Naive thymus-derived CD8-positive, alpha-beta T cell (primary cell): ENCODE measurements at regions not wholly inside any gene's neighbourhood (a gene's known extent, or its start where the extent isn't known, plus 50 kb on each side); places are given as distances from the start of the nearest gene placed in this dataset.
A peak's percentile ranks its signal among the peaks of the same experiment; 100 is the strongest.

ENCODE experiments used
- ATAC-seq, 2 donors: fragments of 150-1000 bp; cut with Tn5 transposase in 1 of 2; sonication (Bioruptor Pico), chemical (Tn5 transposase) in 1 of 2; 1 replicate in 1 of 2; 2 replicates in 1 of 2; pipeline ENCODE4 v1.10.0; 2021; ENCODE audit warnings: mild to moderate bottlenecking in 2 of 2, moderate library complexity in 2 of 2
- POLR2A ChIA-PET: fragments of 350-600 bp; sonication (Branson Sonifier 250); formaldehyde crosslinking; loops from one replicate; lab custom pipeline; 2021; ENCODE audit warnings: antibody characterized with exemption; lab: Charles Lee
- DNase-seq, 10 donors: peaks; one replicate each; pipeline versions ENCODE4 v3.0.0 to v3.0.0-alpha.2; 2020 to 2022
- H3K27ac Mint-ChIP-seq, 10 donors: one replicate each; pipeline ENCODE4 v1.8.0; 2020 to 2022; ENCODE audit warnings: mild to moderate bottlenecking in 10 of 10, mixed read lengths in 10 of 10, moderate library complexity in 4 of 10, inconsistent platforms in 1 of 10
- H3K27me3 Mint-ChIP-seq, 5 donors: one replicate each; pipeline ENCODE4 v1.8.0; 2021 to 2022; ENCODE audit warnings: mixed read lengths in 5 of 5
- H3K36me3 Mint-ChIP-seq, 3 donors: one replicate each; pipeline ENCODE4 v1.8.0; 2020 to 2022; ENCODE audit warnings: mixed read lengths in 3 of 3, mild to moderate bottlenecking in 2 of 3, inconsistent platforms in 1 of 3
- H3K4me1 Mint-ChIP-seq, 4 donors: one replicate each; pipeline ENCODE4 v1.8.0; 2021 to 2022; ENCODE audit warnings: mixed read lengths in 4 of 4
- H3K4me3 Mint-ChIP-seq, 10 donors: one replicate each; pipeline ENCODE4 v1.8.0; 2020 to 2022; ENCODE audit warnings: mild to moderate bottlenecking in 10 of 10, mixed read lengths in 10 of 10, moderate library complexity in 6 of 10, inconsistent platforms in 1 of 10
- H3K9me3 Mint-ChIP-seq, 9 donors: one replicate each; pipeline ENCODE4 v1.8.0; 2020 to 2022; ENCODE audit warnings: mixed read lengths in 9 of 9, mild to moderate bottlenecking in 3 of 9, inconsistent platforms in 1 of 9, moderate library complexity in 1 of 9

DNA sequence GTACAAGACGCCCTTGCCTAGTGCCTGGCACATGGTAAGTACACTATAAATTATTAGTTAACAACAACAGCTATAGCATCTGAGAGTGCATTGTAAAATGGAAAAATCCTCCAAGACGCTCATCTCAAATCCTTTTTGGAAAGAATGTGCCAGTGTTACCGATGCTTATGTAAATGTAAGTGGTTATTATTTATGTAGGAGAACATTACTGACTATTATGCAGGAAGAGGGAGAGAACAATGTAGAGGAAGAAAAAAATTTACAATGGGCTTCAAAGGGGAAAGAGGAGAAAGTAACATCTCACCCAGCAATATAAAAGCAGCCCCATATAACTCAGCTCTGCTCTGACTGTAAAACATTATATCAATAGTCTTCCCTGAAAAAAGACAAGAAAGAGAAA lies 155.3 kb upstream of the LPP start:
- DNase-seq, result no peak
- H3K9me3 Mint-ChIP-seq, result peaks cover 0 to 2% (median 0%) of the 10 kb centered on the region in 9 donors
- H3K4me3 Mint-ChIP-seq, result peak overlapping the region in 4 of 10 donors; percentile 2 to 55 (median 36)
- H3K27ac Mint-ChIP-seq, result peak overlapping the region in 6 of 10 donors; percentile 6 to 89 (median 40)
- H3K27me3 Mint-ChIP-seq, result no peaks in the 10 kb centered on the region
- ATAC-seq, result no peak
- H3K4me1 Mint-ChIP-seq, result peaks cover 41 to 90% (median 81%) of the 10 kb centered on the region in 4 donors
- H3K36me3 Mint-ChIP-seq, result no peaks in the 10 kb centered on the region
- POLR2A ChIA-PET, result no interaction called here

DNA sequence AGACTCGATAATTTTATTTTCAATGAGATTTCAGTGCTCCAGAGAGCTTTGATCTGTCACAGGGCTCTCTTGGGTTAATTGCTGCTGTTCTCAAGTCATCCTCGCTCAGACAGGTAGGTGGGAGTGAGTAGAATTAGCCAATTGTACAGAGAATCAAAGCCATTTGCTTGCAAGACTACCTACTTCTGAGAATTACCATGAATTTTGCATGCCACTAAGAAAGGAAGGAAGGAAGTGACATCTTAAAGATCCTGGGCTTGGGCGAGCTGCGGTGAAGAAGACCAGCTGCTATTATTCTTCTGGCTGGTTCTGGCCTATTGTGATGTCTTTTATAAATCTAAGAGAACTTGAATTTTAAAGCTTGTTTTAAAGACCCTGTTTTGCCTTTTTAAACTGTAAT lies 154.1 kb upstream of the LPP start:
- ATAC-seq, result peak; percentile 61 to 94
- peak in 6 of 10 donors; percentile 8 to 53 (median 34) for DNase-seq
- peak overlapping the region; percentile 56 to 94 (median 89) for H3K27ac Mint-ChIP-seq
- no peaks in the 10 kb centered on the region for H3K36me3 Mint-ChIP-seq
- peaks cover 35 to 78% (median 69%) of the 10 kb centered on the region in 4 donors for H3K4me1 Mint-ChIP-seq
- H3K4me3 Mint-ChIP-seq, result peak overlapping the region; percentile 37 to 86 (median 78)
- H3K27me3 Mint-ChIP-seq, result no peaks in the 10 kb centered on the region
- POLR2A ChIA-PET, result interaction anchor here (0.5 to 1.3 kb wide), 2 partner anchors 14 to 1328 kb away, joined by 4 to 7 read pairs; no protein-coding TSS in a partner anchor
- H3K9me3 Mint-ChIP-seq, result peaks cover 0 to 2% (median 0%) of the 10 kb centered on the region in 9 donors

DNA sequence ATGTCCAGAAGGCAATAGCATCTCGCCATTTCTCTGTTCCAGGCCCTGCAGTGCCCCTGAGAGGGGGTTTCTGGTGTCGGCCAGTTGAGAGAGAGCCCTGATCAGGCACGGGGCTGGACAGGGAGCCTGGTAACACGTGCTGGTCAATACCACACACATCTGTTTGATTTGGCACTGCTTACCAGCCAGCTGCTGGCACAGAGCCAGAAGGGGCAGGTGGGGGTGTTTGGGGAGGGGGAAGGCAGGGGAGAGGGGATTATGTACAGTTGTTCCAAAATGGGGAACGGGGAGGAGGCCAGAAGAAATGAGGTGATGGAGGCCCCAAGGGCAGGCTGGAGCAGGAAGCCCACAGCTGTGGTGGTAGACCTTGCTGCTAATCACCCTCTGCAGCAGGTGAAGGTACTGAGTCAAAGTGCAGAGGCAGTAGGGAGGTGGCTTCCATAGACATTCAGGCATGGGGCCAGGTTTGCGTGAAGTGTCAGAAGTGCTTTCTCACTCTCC lies 153.5 kb upstream of the LPP start:
- POLR2A ChIA-PET, result interaction anchor here (0.5 to 1.3 kb wide), 2 partner anchors 14 to 1328 kb away, joined by 4 to 7 read pairs; no protein-coding TSS in a partner anchor
- Mint-ChIP-seq H3K27me3 (no peaks in the 10 kb centered on the region), H3K4me3 (peak overlapping the region; percentile 39 to 86 (median 78)), H3K36me3 (no peaks in the 10 kb centered on the region), H3K27ac (peak overlapping the region; percentile 56 to 94 (median 89)), H3K4me1 (peaks cover 35 to 72% (median 63%) of the 10 kb centered on the region in 4 donors), H3K9me3 (peaks cover 0 to 2% (median 0%) of the 10 kb centered on the region in 9 donors)
- ATAC-seq, result no peak
- DNase-seq, result peak in 1 of 10 donors; percentile 11

DNA sequence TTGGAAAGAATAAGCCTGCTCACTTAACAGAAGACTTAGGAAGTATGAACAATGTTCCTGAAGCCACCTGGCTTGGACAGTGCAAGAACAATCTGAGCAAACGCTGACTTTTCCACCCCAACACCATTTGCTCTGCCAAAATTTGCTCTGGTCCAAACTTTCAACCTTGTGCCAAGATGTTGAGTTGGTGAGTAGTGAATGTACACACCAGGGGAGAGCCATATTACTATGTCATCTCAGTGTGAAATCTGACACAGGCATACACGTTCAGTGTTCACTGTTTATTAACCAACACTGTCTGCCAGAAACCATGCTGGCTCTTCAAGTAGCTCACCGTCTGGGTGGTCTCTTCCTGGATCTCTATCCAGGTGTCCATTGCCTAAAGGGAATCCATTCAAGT lies 152.9 kb upstream of the LPP start:
- Mint-ChIP-seq H3K4me3 (peak overlapping the region in 4 of 10 donors; percentile 5 to 79 (median 20)), H3K4me1 (peaks cover 35 to 68% (median 59%) of the 10 kb centered on the region in 4 donors), H3K27me3 (no peaks in the 10 kb centered on the region), H3K9me3 (peaks cover 0 to 2% (median 0%) of the 10 kb centered on the region in 9 donors), H3K27ac (peak overlapping the region in 8 of 10 donors; percentile 21 to 94 (median 68)), H3K36me3 (no peaks in the 10 kb centered on the region)
- DNase-seq (no peak), ATAC-seq (no peak)
- POLR2A ChIA-PET, result interaction anchor here (0.6 kb wide), 1 partner anchor 1351 kb away, joined by 4 read pairs; no protein-coding TSS in a partner anchor

DNA sequence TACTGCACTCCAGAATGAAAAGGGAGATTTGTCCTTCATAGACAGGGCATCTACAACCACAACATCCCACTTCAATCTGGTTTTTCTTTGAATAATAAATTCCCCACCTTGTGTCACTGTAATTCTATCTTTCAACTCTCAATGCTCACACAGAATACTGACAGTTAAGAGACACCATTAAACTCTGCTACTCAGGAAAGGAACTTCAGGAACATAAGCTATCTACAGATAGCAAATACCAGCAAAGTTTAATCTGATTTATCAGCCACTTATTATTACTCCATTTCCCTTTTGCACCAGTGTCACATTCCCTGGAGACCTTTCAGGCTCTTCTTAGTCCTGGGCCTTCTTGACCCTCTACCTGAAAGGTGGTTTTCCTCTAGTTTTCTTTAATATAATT lies 152.0 kb upstream of the LPP start:
- Mint-ChIP-seq H3K27ac (peak overlapping the region in 1 of 10 donors; percentile 88), H3K4me3 (no peak overlapping the region), H3K9me3 (peaks cover 0 to 2% (median 0%) of the 10 kb centered on the region in 9 donors), H3K27me3 (no peaks in the 10 kb centered on the region), H3K36me3 (no peaks in the 10 kb centered on the region), H3K4me1 (peaks cover 35 to 64% (median 52%) of the 10 kb centered on the region in 4 donors)
- no peak for ATAC-seq
- POLR2A ChIA-PET, result no interaction called here
- DNase-seq, result no peak

DNA sequence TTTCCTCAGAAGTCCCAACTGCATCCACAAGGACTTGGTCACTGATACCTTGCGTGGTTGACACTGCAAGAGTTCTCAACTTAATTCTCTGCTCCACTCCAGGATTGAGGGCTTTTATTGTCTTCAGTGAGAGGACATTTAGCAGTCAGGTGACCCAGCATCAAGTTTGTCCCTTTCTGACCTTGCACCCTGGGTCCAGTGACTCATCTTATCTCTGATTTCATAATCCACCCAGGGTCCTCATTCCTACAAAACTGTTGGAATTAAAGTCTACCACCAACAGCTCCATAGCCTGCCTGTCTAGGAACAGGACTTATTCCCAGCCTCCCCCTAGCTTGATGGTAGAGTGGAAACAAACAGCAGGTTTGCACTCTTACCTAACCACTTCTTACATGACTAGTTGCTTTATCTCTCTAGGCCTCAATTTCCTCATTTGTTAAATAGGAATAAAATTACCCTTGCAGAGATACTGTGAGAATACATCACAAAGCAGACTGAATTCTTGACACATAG lies 151.3 kb upstream of the LPP start:
- H3K27ac Mint-ChIP-seq, result no peak overlapping the region
- DNase-seq (no peak), ATAC-seq (no peak)
- H3K4me1 Mint-ChIP-seq, result peaks cover 35 to 59% (median 49%) of the 10 kb centered on the region in 4 donors
- H3K36me3 Mint-ChIP-seq, result no peaks in the 10 kb centered on the region
- H3K27me3 Mint-ChIP-seq, result no peaks in the 10 kb centered on the region
- POLR2A ChIA-PET, result no interaction called here
- no peak overlapping the region for H3K4me3 Mint-ChIP-seq
- H3K9me3 Mint-ChIP-seq, result peaks cover 0 to 2% (median 0%) of the 10 kb centered on the region in 9 donors

DNA sequence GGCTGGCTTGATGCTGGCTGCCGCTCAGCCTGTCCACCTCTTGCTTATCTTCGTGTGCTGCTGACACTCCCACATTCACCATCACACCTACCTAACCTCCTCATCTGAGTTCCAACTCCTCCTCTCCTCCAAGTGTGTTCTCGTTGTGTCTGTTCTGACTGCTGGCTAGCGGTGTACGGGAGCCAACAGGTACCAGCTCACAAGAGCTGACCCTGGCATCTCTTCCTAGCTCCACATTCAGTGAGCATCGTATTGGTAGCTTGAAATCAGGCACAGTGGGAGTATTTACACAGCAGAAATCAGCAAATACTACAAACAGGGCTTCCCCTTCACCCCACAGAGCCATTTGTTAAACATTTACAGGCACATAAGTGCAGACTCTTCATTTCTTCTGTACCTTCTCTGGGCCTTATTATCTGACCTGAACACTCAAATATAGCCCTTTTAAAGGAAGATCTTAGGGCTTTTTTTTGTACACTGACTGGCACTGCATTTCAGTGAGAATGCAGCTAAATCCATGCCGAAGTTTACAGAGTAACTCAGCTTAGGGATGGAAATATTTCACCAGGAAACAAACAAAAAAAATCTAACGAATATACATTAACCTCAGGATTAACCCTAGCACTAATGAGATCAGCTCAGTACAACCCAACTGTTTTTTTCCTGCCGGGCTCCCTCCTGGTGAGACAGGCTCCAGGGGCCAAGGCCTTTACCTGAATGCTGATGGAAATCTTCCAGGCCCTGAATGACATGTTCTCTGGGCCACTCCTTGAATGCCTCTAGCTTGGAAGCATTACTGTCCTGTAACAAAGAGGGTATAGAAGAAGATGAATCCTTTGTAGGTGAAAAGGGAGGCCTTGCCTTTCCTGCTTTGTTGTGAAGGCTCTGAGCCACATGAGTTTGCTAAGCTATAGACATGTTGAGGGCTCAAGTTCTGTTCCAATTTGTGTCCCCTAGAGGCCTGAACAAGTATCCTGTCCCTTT lies 150.5 kb upstream of the LPP start:
- Mint-ChIP-seq H3K27me3 (no peaks in the 10 kb centered on the region), H3K27ac (peak overlapping the region in 2 of 10 donors; percentile 10 to 20), H3K9me3 (peaks cover 0 to 2% (median 0%) of the 10 kb centered on the region in 9 donors), H3K4me3 (no peak overlapping the region), H3K36me3 (no peaks in the 10 kb centered on the region), H3K4me1 (peaks cover 33 to 52% (median 43%) of the 10 kb centered on the region in 4 donors)
- POLR2A ChIA-PET, result interaction anchor here (0.5 kb wide), 1 partner anchor 1012 kb away, joined by 3 read pairs; no protein-coding TSS in a partner anchor
- ATAC-seq (no peak), DNase-seq (no peak)

DNA sequence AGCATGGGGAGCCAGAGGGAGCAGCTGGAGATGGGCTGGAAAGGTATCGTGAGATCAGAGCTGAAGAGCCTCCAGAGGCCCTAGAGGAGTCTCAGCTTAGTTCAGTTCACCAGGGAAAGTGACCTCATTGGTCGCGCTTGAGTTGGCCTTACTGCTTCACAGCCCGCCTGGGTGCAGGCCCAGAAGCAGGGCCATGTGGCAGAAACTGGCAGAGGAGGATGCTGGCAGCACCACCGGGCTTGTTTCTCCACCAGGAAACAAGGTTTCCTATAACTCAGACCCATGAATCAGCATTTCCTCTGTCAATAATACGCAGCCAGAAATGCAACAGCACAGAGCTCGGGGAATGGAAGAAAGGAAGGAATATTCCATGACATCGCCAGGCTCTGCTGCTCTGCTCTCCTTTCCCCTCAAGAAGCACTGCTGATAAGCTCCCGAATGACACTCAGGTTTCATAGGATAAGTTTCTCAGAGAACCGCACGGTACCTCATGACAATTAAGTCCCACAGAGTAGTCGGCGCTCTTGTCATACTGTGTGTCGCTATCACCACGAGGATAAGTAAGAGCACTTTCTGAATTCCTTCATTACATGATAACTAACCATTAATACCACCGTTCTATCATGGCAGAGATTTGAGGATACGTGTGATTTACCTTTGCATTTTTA lies 147.1 kb upstream of the LPP start:
- POLR2A ChIA-PET, result no interaction called here
- no peak for DNase-seq
- Mint-ChIP-seq H3K4me3 (no peak overlapping the region), H3K27me3 (no peaks in the 10 kb centered on the region), H3K9me3 (peaks cover 0 to 9% (median 0%) of the 10 kb centered on the region in 9 donors), H3K4me1 (peaks cover 10 to 18% (median 12%) of the 10 kb centered on the region in 4 donors), H3K27ac (no peak overlapping the region), H3K36me3 (no peaks in the 10 kb centered on the region)
- ATAC-seq, result no peak

DNA sequence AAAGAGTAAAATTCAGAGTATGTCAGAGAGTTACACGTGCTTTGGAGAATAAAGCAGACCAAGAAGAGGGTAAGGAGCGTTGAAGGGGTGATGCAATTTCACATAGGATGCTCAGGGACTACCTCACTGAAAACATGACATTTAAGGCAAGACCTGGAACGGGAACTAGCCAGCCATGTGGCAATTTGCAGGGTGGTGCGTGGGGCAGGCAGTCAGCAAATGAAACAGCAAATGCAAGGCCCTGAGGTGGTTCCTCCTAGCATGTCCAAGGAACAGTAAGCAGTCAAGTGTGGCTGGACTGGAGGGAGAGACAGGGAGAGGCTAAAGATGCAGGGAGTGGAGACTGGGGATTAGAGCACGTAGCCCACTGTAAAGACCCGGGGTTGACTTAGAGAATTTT lies 146.1 kb upstream of the LPP start:
- Mint-ChIP-seq H3K27ac (no peak overlapping the region), H3K4me1 (peaks cover 3 to 10% (median 7%) of the 10 kb centered on the region in 4 donors), H3K9me3 (peaks cover 0 to 9% (median 0%) of the 10 kb centered on the region in 9 donors), H3K4me3 (no peak overlapping the region), H3K27me3 (no peaks in the 10 kb centered on the region), H3K36me3 (no peaks in the 10 kb centered on the region)
- no peak for ATAC-seq
- no peak for DNase-seq
- POLR2A ChIA-PET, result no interaction called here

DNA sequence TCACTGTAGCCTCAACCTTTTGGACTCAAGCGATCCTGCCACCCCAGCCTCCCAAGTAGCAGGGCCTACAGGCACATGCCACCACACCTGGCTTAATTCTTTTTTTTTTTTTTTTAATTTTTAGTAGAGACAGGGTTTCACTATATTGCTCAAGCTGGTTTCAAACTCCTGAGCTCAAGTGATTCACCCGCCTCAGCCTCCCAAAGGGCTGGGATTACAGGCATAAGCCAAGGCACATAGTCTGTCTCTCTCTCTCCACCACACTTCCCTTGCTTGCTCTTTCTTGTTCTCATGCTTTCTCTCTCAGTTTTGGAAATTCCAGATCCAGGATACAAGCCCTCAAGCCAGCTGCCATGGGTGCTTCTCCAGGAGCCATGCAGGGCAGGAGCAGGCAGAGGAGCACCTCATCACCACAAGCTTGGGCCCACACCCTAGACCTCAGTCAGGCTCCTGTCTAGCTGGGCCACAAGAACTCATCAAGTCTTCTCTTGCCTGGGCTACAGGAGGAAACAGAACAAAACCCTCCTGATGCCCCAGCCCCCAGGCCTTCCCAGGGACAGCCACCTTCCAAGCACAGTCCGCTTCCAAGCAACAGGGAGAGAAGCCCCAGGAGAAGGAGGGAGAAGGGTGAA lies 145.3 kb upstream of the LPP start:
- no peak for ATAC-seq
- Mint-ChIP-seq H3K4me3 (no peak overlapping the region), H3K9me3 (peaks cover 0 to 9% (median 0%) of the 10 kb centered on the region in 9 donors), H3K36me3 (no peaks in the 10 kb centered on the region), H3K27ac (peak overlapping the region in 1 of 10 donors; percentile 4), H3K4me1 (peaks cover 0 to 4% (median 3%) of the 10 kb centered on the region in 4 donors), H3K27me3 (no peaks in the 10 kb centered on the region)
- no peak for DNase-seq
- POLR2A ChIA-PET, result interaction anchor here (0.7 kb wide), 1 partner anchor 79 kb away, joined by 4 read pairs; no protein-coding TSS in a partner anchor

DNA sequence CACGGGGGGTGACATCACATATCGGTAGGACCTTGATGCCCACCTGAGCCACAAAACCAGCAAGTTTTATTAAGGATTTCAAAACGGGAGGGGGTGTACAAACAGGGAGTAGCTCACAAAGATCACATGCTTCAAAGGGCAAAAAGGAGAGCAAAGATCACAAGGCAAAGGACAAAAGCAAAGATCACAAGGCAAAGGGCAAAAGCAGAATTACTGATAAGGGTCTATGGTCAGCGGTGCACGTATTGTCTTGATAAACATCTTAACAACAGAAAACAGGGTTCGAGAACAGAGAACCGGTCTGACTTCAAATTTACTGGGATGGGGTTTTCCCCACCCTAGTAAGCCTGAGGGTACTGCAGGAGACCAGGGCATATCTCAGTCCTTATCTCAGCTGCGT lies 143.5 kb upstream of the LPP start:
- Mint-ChIP-seq H3K9me3 (peaks cover 0 to 9% (median 0%) of the 10 kb centered on the region in 9 donors), H3K4me1 (peaks cover 0 to 4% (median 3%) of the 10 kb centered on the region in 4 donors), H3K27me3 (no peaks in the 10 kb centered on the region), H3K27ac (no peak overlapping the region), H3K4me3 (no peak overlapping the region), H3K36me3 (no peaks in the 10 kb centered on the region)
- DNase-seq (no peak), ATAC-seq (no peak)
- POLR2A ChIA-PET, result no interaction called here
